NCI-H1092 treated with DMSO at 0.1 percent for 48 hours (cell line): ENCODE measurements at regions not wholly inside any gene's neighbourhood (a gene's known extent, or its start where the extent isn't known, plus 50 kb on each side); places are given as distances from the start of the nearest gene placed in this dataset.

ENCODE experiments used
- DNase-seq: peaks from one replicate; lab custom pipeline; 2025; lab: John Stamatoyannopoulos, UW

DNA sequence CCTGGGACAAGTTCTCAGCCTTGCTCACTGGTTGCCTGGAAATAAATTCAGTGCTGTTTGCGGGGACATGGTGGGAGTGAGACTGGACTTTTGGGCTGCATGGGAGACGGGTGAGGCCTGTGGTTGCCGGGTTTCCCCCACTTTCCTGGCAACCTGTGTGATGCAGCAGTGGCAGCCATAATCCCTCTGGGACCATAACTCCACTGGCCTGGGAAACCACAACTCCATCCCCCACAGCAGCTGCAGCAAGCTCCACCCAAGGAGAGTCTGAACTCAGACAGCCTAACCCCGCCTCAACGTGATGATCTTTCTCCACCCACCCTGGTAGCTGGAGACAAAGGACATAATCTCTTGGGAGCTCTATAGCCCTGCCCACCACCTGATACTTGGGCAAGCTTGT is 349.9 kb downstream of the PIK3R1 start:
- DNase-seq, result no peak

- no peak for DNase-seq
Observed at GRCh38 chr5:68576805-68577204, 361.2 kb downstream of the PIK3R1 start.

GRCh38 chr5:68582284-68582683 is 366.7 kb downstream of the PIK3R1 start:
- no peak for DNase-seq

DNA sequence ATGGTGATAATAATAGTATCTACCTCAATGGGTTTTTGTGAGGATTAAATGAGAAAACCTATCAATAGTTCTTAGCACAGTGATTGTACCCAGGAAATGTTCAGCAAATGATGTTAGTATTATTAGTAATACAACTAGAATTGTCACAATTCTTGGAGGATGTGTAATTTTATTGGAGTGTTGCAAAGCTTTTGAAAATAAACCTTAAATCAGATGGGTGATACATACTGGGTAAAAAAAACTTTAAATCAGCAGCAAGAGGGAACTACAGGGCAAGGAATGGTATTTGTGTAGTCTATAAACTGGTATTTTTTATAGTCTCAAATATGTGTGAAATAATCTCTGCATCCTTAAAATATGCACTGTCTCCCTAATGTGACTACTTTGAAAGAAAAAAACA is 371.6 kb downstream of the PIK3R1 start:
- DNase-seq, result no peak

- DNase-seq, result no peak
Observed at GRCh38 chr5:68591850-68592249, 376.3 kb downstream of the PIK3R1 start.

GRCh38 chr5:68592351-68592750 is 376.8 kb downstream of the PIK3R1 start:
- DNase-seq, result no peak

- no peak for DNase-seq
Observed at GRCh38 chr5:68593211-68593671, 377.7 kb downstream of the PIK3R1 start.

DNA sequence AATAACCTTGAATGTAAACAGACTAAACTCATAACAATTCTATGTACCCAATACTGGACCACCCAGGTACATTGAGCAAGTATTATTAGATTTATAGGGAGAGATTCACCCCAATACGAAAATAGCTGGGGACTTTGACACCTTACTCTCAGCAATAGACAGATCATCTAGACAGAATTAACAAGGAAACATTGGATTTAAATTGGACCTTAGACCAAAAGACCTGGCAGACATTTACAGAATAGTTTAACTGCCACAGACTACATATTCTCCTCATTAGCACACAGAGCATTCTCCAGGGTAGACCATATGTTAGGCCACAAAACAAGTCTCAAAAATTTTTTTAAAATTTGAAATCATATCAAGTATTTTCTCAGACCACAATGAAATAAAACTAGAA is 397.4 kb downstream of the PIK3R1 start:
- DNase-seq, result no peak

GRCh38 chr5:68618501-68618900 is 402.9 kb downstream of the PIK3R1 start:
- DNase-seq, result no peak

GRCh38 chr5:68627001-68627400 is 411.4 kb downstream of the PIK3R1 start:
- no peak for DNase-seq

DNA sequence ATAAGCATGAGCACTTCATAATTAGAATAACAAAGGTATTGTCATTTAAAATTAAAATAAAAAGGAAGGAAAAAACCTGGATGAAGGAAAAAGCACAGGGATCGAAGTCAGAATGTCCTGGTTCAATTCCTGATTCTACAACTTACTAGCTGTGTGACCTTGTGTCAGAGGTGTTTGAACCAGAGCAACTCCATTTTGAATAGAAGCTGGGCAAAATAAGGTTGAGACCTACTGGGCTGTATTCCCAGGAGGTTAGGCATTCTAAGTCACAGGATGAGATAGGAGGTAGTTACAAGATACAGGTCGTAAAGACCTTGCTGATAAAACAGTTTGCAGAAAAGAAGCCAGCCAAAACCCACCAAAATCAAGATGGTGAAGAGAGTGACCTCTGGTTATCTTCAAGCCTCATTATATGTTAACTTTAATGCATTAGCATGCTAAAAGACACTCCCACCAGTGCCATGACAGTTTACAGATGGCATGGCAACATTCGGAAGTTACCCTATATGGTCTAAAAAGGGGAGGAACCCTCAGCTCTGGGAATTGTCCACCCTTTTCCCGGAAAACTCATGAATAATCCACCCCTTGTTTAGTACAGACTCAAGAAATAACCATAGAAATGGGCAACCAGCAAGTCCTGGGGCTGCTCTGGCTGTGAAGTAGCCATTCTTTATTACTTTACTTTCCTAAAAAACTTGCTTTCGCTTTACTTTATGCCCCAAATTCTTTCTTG is 412.7 kb downstream of the PIK3R1 start:
- no peak for DNase-seq

- DNase-seq, result no peak
Observed at GRCh38 chr5:68630354-68630753, 414.8 kb downstream of the PIK3R1 start.

DNA sequence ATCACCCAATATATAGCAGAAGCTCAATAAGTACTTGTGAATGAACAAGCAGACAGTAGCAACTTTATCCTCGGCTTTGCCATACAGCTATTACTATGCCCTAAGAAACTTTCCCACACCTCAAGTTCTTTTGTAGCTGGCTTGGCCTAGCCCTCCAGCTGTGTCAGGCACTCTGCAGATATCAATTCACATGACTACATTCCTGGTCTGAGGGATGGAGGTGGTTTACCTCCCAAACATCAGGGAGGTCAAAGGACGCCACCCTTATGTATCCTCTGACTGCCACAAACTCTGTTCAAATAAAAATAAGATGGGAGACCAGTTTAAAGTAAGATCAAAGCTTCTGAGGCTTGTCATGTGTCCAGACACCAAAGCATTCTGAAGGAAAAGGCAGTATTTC is 416.3 kb downstream of the PIK3R1 start:
- DNase-seq, result no peak

DNA sequence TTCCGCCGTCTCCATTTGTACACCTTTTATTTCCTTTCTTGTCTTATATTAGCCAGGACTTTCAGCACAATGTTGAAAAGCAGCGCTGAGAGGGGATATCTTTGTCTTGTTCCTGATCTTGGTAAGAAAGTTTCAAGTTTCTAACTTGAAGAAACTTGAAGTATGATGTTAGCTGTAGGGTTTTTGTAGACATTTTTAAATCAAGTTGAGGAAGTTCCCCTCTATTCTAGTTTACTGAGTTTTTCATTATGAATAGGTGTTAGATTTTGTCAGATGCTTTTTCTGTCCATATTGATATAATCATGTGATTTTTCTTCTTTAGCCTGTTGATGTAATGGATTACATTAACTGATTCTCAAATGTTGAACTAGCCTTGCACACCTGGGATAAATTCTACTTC is 425.7 kb downstream of the PIK3R1 start:
- no peak for DNase-seq

- DNase-seq, result no peak
Observed at GRCh38 chr5:68643064-68643463, 427.5 kb downstream of the PIK3R1 start.

DNA sequence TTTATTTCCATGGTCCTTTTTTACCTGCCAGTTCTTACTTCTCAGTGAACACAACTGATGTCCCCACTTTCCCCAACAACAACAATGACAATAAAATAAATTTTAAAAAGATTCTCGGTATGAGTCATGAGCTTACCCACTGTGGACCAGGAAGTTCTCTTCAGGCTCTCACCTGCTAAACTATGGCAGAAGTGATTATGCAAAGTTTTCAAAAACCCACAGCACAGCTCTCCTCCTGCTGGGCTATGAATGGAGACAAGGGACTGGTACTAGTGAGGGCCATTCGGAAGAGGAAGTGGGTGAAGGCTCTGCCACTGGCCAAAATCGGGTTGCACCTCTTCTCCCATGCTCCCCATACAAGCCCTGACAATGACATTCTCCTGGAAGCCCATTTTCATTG is 429.4 kb downstream of the PIK3R1 start:
- no peak for DNase-seq

GRCh38 chr5:68646144-68646543 is 430.6 kb downstream of the PIK3R1 start:
- DNase-seq, result no peak

GRCh38 chr5:68647743-68648142 is 432.2 kb downstream of the PIK3R1 start:
- DNase-seq, result no peak

GRCh38 chr5:68648944-68649857 is 433.6 kb downstream of the PIK3R1 start:
- DNase-seq, result no peak

DNA sequence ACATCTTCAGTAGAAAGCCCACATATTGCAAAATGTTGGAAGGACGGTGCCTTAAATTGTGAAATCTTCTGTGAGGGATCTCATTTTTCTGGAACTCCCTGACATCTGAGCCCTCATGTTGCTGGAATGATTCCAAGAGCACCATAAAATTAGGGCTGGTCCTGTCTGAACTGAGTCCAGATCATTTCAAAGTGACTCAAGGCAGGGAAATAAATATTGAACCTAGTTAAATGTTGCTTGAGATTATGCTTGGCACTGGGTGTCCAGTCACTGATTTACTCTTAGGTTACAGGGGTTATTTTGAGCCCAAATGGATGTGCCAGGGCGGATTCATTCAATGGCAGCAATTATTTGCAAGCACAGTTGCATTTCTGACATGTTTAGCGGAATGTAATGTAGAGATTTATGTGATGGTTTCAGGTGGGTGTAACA is 437.0 kb downstream of the PIK3R1 start:
- DNase-seq, result no peak

DNA sequence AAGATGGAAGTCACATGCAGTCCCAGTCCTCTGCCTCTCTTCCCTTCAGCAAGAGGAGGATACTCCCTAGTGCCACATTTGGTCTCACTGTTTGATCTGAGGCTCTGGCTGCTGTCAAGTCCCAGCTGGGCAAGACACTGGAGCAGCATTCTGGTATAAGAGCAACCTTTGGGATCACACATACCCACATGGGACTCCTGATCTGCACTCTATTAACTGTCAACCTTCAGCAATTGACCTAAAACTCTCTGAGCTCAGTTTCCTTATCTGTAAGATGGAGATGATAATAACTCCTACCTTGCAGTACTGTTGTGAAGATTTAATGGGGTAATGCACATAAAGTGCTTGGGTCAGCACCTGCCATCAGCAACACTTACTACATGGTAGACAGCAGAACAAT is 437.9 kb downstream of the PIK3R1 start:
- DNase-seq, result no peak

- no peak for DNase-seq
Observed at GRCh38 chr5:68657055-68657961, 436.5 kb upstream of the SLC30A5 start.
